Stimulated activated CD8-positive, alpha-beta memory T cell treated with anti-CD3 and anti-CD28 coated beads, Interleukin-2, amount 100 ng/mL, for 1 hour (primary cell): ENCODE measurements at regions not wholly inside any gene's neighbourhood (a gene's known extent, or its start where the extent isn't known, plus 50 kb on each side); places are given as distances from the start of the nearest gene placed in this dataset.

Experiments
- DNase-seq, 2 donors: peaks; one replicate each; pipeline ENCODE4 v3.0.0-alpha.2; 2020; ENCODE audit warnings: low read depth in 2 of 2

DNA sequence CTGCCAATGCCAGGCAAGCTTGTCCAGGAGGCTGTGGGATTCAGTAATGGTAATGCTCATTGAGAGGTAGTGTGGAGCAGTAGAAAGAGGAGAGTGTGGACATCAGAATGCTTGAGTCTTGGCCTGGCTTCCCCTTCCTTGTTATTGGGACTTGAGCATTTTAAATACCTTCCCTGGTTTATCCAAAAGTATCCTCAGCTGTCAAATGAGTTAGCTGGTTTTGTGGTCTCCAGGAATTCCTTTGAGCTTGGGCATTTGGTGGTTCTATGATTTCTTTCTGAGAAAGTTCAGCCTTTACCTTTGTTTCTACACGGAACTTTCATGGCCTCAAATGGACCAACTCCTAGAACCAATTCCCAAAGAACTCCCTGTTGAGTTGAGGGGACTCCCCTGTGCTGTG lies 264.3 kb downstream of the PTEN start:
- no peak for DNase-seq

- DNase-seq = no peak
Observed at GRCh38 chr10:88129013-88129412, 265.6 kb downstream of the PTEN start.

GRCh38 chr10:88130912-88131311 lies 267.5 kb downstream of the PTEN start:
- no peak for DNase-seq

GRCh38 chr10:88131511-88132139 lies 268.2 kb downstream of the PTEN start:
- DNase-seq = no peak

- DNase-seq = no peak
Observed at GRCh38 chr10:88136712-88137111, 273.3 kb downstream of the PTEN start.

GRCh38 chr10:88138319-88138848 lies 275.0 kb downstream of the PTEN start:
- DNase-seq = no peak

DNA sequence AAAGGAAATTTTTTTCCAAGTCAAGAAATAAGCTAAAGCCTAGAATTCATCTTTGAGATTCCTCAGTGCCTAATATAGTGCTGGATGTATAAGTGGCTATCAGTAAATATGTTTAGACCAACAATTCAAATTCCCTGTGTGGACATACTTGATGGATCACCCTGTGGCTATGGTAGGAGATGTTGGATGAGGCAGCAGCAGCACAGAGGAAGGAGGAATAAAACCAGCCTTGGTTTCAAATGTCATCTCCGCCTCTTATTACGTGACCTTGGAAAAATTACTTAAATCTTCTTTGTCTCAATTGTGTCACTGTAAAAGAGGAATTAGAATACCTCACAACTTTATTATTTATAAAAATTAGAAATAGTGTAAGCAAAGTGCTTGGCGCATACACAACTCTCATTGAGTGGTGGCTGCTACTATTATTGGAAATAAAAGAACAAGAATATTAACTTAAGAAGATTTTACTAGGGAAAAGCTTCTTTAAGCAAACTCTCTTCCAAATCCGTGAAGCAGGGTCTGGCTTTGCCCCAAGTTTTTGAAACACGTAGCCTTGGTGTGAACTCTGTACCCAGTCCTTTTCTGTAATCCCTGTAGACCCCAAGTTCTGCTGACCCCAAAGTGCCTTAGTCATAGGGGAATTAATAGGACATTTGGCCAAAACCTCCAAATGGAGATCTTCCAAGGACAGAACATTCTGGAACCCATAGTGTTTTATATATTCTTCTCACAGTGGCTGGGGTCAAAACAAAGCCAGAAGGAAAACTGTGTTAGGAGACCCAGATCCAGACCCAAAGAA lies 283.8 kb downstream of the PTEN start:
- no peak for DNase-seq

DNA sequence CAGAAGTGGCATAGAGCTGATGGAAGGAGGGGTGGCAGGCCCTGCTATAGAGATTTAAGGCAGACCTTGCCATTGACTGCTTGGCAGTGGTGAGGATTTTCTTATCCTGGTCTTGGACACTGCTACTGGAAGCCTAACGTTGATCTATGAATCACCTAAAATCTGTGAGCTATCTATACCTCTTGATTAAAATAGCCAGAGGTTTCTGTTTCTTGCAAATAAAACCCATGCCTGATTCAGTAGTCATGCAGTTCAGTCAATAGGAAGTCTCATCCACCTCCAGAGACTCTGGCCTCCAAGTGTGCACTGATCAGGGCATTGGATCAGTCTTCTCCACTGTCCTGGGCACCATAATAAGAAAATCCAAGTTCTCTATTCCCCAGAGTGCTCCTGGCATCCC lies 286.5 kb downstream of the PTEN start:
- no peak for DNase-seq

- DNase-seq = no peak
Observed at GRCh38 chr10:88150339-88150738, 286.9 kb downstream of the PTEN start.

DNA sequence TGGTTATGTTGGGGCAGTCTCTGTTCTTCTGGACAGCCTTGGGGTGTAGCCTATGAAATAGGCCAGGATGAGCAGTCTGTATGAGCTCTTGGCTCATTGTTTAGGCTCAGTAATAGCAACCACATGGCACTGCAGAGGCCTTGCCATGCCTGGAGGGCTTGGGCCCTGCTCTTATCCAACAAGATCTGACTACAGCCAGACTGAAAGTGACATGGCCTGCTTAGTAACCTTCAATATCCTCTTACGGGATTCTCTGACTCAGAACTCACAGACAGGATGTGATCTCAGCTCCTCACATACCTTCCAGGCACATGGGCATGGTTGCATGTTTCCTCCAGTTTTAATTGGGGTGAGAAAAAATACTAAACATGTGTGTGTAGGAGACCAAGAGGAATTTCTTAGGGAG lies 289.3 kb downstream of the PTEN start:
- DNase-seq = no peak

DNA sequence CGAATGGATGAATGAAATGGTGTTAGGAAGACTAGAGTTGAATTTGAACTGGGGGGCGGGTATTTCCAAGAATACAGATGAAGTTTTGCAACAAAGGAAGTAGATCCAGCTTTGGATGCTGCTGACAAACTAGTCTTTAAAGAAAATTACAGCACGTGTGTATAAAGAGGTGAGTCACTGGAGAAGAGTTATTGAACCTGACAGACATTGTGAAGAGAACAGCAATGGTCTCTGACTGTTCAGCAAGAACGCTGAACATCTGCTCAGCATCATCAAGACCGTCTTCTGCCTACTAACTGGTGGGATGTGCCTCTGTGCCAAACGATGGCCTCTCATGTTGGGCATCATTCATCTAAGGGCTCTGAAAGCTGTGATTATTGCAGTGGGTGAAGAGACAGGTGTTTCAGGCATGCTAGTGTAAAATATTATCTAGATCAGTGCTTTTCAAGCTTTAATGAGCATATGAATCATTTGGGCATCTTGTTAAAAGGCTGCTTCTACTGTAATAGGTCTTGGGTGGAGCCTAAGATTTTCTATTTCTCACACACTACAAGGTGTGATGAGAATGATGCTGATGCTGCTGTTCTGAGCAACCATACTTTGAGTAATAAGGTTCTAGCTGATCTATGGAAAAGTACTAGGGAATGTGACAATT lies 291.3 kb downstream of the PTEN start:
- no peak for DNase-seq

DNA sequence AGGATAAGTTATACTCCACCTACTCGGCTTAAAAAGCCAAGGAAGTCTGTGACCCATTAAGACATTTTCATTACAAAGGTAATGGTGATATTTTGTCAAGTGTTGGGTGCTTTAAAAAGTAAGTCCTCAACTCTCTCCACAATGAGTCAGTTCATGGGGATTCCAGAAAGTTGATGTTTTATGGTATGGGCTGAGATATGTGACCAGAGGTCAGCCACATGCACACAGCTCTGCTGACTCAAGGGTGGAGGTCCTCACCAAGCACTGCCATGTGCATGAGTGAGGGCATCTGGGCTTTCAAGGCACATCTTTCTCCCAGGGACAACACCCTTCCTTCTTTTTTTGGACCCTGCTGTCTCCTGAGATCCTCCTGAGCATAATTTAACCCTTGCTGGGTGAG lies 292.9 kb downstream of the PTEN start:
- DNase-seq = no peak

- DNase-seq = no peak
Observed at GRCh38 chr10:88157981-88158465, 294.6 kb downstream of the PTEN start.

DNA sequence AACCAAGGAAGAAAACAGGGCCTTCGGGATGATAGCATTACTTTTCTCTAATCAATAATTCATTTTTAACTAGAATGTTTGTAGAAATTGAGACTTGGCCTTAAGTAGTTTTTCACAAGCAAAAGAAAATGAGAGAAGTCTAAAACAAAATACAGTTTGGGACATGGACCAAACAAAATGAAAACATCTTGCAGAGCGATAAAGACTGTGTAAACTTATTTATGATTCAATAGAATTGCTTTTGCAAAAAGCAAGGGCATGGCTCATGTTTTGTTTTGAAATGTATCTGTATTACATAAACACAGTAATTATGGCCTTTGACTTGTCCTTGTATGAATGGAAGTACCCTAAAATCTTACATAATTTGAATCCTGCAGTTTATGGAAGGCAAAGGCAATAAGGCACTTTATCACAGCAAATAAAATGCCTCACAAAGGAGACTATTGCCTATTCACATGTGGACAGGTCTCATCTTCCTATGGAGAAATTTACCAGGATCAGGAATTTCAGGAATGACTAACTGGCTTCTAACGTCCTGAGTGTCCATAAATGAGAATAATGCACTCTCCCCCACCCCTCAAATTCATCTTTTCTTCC lies 295.2 kb downstream of the PTEN start:
- no peak for DNase-seq

GRCh38 chr10:88159127-88159829 lies 295.9 kb downstream of the PTEN start:
- DNase-seq = no peak

DNA sequence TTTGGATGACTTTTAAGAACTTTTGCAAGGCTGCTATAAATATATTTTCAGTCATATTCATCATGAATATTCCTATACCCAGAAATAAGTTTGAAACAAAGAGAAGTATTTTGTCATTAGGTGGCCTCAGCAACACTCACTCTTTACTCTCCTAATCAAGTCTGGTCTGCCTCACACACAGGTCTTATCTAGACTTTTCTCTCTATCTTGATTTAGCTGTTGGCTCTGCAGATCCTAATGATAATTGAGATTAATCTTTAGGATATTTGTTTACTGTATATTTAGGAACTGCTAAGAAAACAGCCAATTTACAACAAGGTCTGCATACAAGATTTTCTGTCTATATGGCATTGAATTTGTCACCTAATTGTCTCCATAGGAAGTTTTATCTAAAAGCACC lies 297.6 kb downstream of the PTEN start:
- DNase-seq = no peak

GRCh38 chr10:88161756-88162155 lies 298.3 kb downstream of the PTEN start:
- no peak for DNase-seq

DNA sequence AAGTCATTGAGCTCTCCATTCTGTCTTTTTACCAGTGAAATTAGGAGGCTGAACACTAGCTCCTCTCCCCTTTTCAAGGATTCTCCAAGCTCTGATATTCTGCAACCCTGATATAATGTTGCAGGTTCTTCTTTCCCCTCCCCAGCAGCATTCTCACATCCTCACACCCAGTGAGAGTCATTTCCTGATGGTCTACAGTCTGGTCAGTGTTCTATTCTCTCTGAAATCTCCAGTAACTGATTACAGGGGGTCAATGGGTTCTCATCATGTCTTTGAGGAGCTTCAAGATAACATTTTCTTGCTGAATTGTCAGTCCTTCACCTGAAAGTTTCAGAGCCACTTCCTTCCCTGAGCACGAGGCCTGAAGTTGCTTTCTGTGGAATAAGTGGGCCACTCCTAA lies 299.4 kb downstream of the PTEN start:
- DNase-seq = no peak

DNA sequence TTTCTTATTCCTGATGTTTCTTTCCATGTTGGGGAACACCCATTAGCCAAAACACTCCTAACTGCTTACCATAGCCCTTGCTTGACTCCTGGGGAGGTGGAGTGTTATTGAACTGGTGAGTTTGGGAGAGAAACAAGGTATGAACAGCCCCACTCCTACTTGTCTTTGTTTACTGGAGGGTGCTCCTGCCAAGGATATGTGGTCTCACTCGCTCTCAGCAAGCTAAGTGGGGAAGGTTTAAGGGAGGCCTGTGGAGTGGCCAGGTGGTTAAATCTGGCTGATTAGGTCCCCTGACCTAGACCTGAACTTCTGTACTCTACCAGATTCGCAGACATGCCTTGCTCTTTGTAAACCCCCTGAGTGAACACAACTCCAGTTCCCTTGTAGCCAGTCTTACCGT lies 300.1 kb downstream of the PTEN start:
- no peak for DNase-seq

- DNase-seq = no peak
Observed at GRCh38 chr10:88164471-88164870, 301.0 kb downstream of the PTEN start.

DNA sequence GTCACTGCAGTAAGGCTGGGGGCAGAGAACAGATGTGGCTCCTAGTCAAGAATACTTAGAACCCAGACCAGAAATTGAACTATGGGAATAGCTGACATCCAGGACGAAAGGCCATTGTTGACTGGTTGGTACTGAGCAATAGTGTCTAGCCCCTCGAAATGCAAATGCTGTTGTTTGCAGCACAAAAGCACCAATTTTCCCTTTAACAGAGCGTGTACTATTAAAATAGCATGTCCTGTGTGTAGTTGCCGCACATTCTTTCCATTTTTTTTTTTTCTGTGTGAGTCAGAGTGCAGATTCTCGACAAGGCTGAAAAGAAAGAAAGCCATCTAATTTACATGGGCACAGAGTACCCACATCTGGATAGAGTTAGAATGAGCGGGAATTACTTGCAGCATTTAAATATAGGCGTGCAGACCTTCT lies 302.4 kb downstream of the PTEN start:
- DNase-seq = no peak
